ENCODE measurements at regions not wholly inside any gene's neighbourhood (a gene's known extent, or its start where the extent isn't known, plus 50 kb on each side); places are given as distances from the start of the nearest gene placed in this dataset.

- TF ChIP-seq CTCF (IDR thresholded peaks at IDR 0.05; ENCODE audit: low read length, missing control alignments) = no peak
- no peak overlapping the region for H3K4me3 ChIP-seq (replicated peaks; ENCODE audit: low read depth, low read length)
- DNase-seq (ENCODE audit: low read depth) = peak; percentile 31
Measured at GRCh38 chr3:34837848-34838741, 801.2 kb upstream of the ARPP21 start.

- no peak for TF ChIP-seq CTCF (IDR thresholded peaks at IDR 0.05; ENCODE audit: low read length, missing control alignments)
- no peak for DNase-seq (ENCODE audit: low read depth)
- no peak overlapping the region for H3K4me3 ChIP-seq (replicated peaks; ENCODE audit: low read depth, low read length)
Measured at GRCh38 chr3:34842706-34843480, 796.4 kb upstream of the ARPP21 start.

- DNase-seq (ENCODE audit: low read depth) = no peak
- no peak for TF ChIP-seq CTCF (IDR thresholded peaks at IDR 0.05; ENCODE audit: low read length, missing control alignments)
- no peak overlapping the region for H3K4me3 ChIP-seq (replicated peaks; ENCODE audit: low read depth, low read length)
Measured at GRCh38 chr3:34844323-34844620, 795.1 kb upstream of the ARPP21 start.

- no peak for TF ChIP-seq CTCF (IDR thresholded peaks at IDR 0.05; ENCODE audit: low read length, missing control alignments)
- DNase-seq (ENCODE audit: low read depth) = no peak
- H3K4me3 ChIP-seq (replicated peaks; ENCODE audit: low read depth, low read length) = no peak overlapping the region
Measured at GRCh38 chr3:34851137-34851536, 788.2 kb upstream of the ARPP21 start.

- H3K4me3 ChIP-seq (replicated peaks; ENCODE audit: low read depth, low read length) = no peak overlapping the region
- no peak for DNase-seq (ENCODE audit: low read depth)
- no peak for TF ChIP-seq CTCF (IDR thresholded peaks at IDR 0.05; ENCODE audit: low read length, missing control alignments)
Measured at GRCh38 chr3:34852844-34853439, 786.4 kb upstream of the ARPP21 start.

- no peak for DNase-seq (ENCODE audit: low read depth)
- no peak overlapping the region for H3K4me3 ChIP-seq (replicated peaks; ENCODE audit: low read depth, low read length)
- no peak for TF ChIP-seq CTCF (IDR thresholded peaks at IDR 0.05; ENCODE audit: low read length, missing control alignments)
Measured at GRCh38 chr3:34856081-34856947, 783.0 kb upstream of the ARPP21 start.

All from fibroblast of pulmonary artery (primary cell).